Transverse colon (tissue), 4 donors: ENCODE measurements at regions not wholly inside any gene's neighbourhood (a gene's known extent, or its start where the extent isn't known, plus 50 kb on each side); places are given as distances from the start of the nearest gene placed in this dataset.

Source experiments
- DNase-seq: peaks from one replicate; pipeline ENCODE4 v3.0.0-alpha.2; 2019
- H3K27ac ChIP-seq, 4 donors: fragments of 200-600 bp; sonication (generic); 2 replicates each; pipeline ENCODE4 v1.5.1; 2016 to 2018; ENCODE audit warnings: inconsistent platforms in 4 of 4
- H3K27me3 ChIP-seq: fragments of 200-600 bp; sonication (generic); 2 replicates; pipeline ENCODE4 v1.5.1; 2017; ENCODE audit warnings: inconsistent platforms
- H3K36me3 ChIP-seq, 4 donors: fragments of 200-600 bp; sonication (generic); 2 replicates each; pipeline ENCODE4 v1.5.1; 2017 to 2019; ENCODE audit warnings: inconsistent platforms in 4 of 4
- H3K4me1 ChIP-seq, 4 donors: fragments of 200-600 bp; sonication (generic); 2 replicates each; pipeline ENCODE4 v1.5.1; 2017 to 2020; ENCODE audit warnings: inconsistent platforms in 4 of 4
- H3K4me3 ChIP-seq, 4 donors: fragments of 200-600 bp; sonication (generic); 1 replicate in 1 of 4; 2 replicates in 3 of 4; pipeline versions ENCODE4 v1.5.1 to v1.6.1; 2017 to 2019; ENCODE audit warnings: inconsistent platforms in 4 of 4
- H3K9me3 ChIP-seq, 2 donors: fragments of 200-600 bp; sonication (generic); 2 replicates each; pipeline ENCODE4 v1.5.1; 2017 to 2019; ENCODE audit warnings: inconsistent platforms in 2 of 2
- EP300 ChIP-seq: sonication (generic); formaldehyde crosslinking; IDR thresholded peaks from one replicate; pipeline ENCODE4 v1.6.1; 2017; ENCODE audit warnings: antibody characterized with exemption, low read depth
- POLR2A ChIP-seq: fragments of 450-650 bp; IDR thresholded peaks from one replicate; pipeline ENCODE4 v1.6.1; 2016; ENCODE audit warnings: antibody characterized with exemption, mild to moderate bottlenecking, moderate library complexity
- POLR2AphosphoS5 ChIP-seq, 3 donors: sonication (generic); formaldehyde crosslinking; IDR thresholded peaks; one replicate each; pipeline ENCODE4 v1.6.1; 2016; ENCODE audit warnings: antibody characterized with exemption in 3 of 3
- WGBS, 2 donors: methylation state at CpG; one replicate each; pipeline ENCODE4 v1.1.5; 2018; ENCODE audit warnings: low coverage in 1 of 2; 5-methylcytosine and 5-hydroxymethylcytosine counted together
- in situ Hi-C, 4 donors: fragments of 200-750 bp; cut with MboI; loops; one replicate each; pipeline versions ENCODE4 v1.15.0 to v1.15.1; 2017; ENCODE audit warnings: low sequenced_read_pairs in 3 of 4, low pct_ligation_motif_present in 1 of 4, low pct_unique_long_range_greater_than_20kb in 1 of 4
- intact Hi-C: fragments of 100-400 bp; cut with DNase I; formaldehyde crosslinking; loops from one replicate; pipeline ENCODE4 v1.15.1; 2023; ENCODE audit warnings: low total_unique reads
- TF ChIP-seq, protein P1 (sequence below), 5 experiments: fragments of 200-600 bp in 3 of 5; fragments of 450-650 bp in 2 of 5; sonication (generic) in 3 of 5; IDR thresholded peaks; 1 replicate in 2 of 5; 2 replicates in 3 of 5; pipeline ENCODE4 v1.5.1; 2016 to 2017; ENCODE audit warnings: antibody characterized with exemption in 5 of 5, inconsistent platforms in 3 of 5, mild to moderate bottlenecking in 2 of 5, moderate library complexity in 1 of 5

DNA sequence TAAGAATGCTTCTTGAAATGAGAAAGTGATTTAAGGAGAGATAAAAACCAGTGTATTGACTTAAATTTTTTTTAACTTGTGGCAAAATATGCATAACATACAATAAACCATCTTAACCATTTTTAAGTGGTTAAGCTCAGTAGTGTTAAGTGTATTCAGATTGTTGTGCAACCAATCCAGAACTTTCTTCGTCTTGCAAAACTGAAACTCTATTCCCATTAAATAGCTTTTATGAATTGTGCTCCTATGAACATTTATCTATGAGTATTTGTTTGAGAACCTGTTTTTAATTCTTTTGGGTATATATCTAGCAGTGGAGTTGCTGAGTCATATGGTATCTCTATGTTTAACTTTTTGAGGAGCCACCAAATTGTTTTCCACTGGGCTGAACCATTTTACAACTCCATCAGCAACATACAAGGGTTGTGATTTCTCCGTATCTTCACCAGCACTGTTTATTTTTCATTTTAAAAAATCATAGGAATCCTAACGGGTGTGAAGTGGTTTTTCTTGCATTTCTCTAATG, 76.6 kb upstream of the ACTBL2 start:
- no peak for TF ChIP-seq EP300
- no peak for TF ChIP-seq POLR2AphosphoS5 (IDR thresholded peaks at IDR 0.05)
- TF ChIP-seq, protein P1, sequence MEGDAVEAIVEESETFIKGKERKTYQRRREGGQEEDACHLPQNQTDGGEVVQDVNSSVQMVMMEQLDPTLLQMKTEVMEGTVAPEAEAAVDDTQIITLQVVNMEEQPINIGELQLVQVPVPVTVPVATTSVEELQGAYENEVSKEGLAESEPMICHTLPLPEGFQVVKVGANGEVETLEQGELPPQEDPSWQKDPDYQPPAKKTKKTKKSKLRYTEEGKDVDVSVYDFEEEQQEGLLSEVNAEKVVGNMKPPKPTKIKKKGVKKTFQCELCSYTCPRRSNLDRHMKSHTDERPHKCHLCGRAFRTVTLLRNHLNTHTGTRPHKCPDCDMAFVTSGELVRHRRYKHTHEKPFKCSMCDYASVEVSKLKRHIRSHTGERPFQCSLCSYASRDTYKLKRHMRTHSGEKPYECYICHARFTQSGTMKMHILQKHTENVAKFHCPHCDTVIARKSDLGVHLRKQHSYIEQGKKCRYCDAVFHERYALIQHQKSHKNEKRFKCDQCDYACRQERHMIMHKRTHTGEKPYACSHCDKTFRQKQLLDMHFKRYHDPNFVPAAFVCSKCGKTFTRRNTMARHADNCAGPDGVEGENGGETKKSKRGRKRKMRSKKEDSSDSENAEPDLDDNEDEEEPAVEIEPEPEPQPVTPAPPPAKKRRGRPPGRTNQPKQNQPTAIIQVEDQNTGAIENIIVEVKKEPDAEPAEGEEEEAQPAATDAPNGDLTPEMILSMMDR (IDR thresholded peaks at IDR 0.05): no peak
- no peak for TF ChIP-seq POLR2A
- in situ Hi-C loops (no loop called here), intact Hi-C loops (no loop called here)
- WGBS, 2 donors: 69 to 81% methylated on average over 3 of the region's 3 CpGs
- no peak overlapping the region for H3K4me3 ChIP-seq
- DNase-seq: no peak
- H3K4me1 ChIP-seq: no peaks in the 10 kb centered on the region
- H3K27ac ChIP-seq: no peak overlapping the region
- no peaks in the 10 kb centered on the region for H3K36me3 ChIP-seq
- no peaks in the 10 kb centered on the region for H3K27me3 ChIP-seq
- H3K9me3 ChIP-seq: no peaks in the 10 kb centered on the region

GRCh38 chr5:57552033-57552432, 69.4 kb upstream of the ACTBL2 start:
- H3K9me3 ChIP-seq: no peaks in the 10 kb centered on the region
- TF ChIP-seq EP300: no peak
- TF ChIP-seq POLR2A: no peak
- TF ChIP-seq POLR2AphosphoS5 (IDR thresholded peaks at IDR 0.05): no peak
- 67 to 69% methylated on average over 3 of the region's 3 CpGs for WGBS, 2 donors
- H3K36me3 ChIP-seq: no peaks in the 10 kb centered on the region
- H3K27me3 ChIP-seq: no peaks in the 10 kb centered on the region
- no peaks in the 10 kb centered on the region for H3K4me1 ChIP-seq
- no peak overlapping the region for H3K4me3 ChIP-seq
- no peak overlapping the region for H3K27ac ChIP-seq
- in situ Hi-C loops: no loop called here
- DNase-seq: no peak
- intact Hi-C loops: no loop called here

GRCh38 chr5:57551251-57551650, 68.6 kb upstream of the ACTBL2 start:
- intact Hi-C loops (no loop called here), in situ Hi-C loops (no loop called here)
- no peaks in the 10 kb centered on the region for H3K9me3 ChIP-seq
- DNase-seq: no peak
- H3K4me1 ChIP-seq: no peaks in the 10 kb centered on the region
- TF ChIP-seq EP300: no peak
- TF ChIP-seq POLR2A: no peak
- TF ChIP-seq, protein P1 (IDR thresholded peaks at IDR 0.05): no peak
- TF ChIP-seq POLR2AphosphoS5 (IDR thresholded peaks at IDR 0.05): no peak
- no peak overlapping the region for H3K4me3 ChIP-seq
- WGBS, 2 donors: 61 to 66% methylated on average over 3 of the region's 3 CpGs
- no peaks in the 10 kb centered on the region for H3K27me3 ChIP-seq
- H3K27ac ChIP-seq: no peak overlapping the region
- no peaks in the 10 kb centered on the region for H3K36me3 ChIP-seq

DNA sequence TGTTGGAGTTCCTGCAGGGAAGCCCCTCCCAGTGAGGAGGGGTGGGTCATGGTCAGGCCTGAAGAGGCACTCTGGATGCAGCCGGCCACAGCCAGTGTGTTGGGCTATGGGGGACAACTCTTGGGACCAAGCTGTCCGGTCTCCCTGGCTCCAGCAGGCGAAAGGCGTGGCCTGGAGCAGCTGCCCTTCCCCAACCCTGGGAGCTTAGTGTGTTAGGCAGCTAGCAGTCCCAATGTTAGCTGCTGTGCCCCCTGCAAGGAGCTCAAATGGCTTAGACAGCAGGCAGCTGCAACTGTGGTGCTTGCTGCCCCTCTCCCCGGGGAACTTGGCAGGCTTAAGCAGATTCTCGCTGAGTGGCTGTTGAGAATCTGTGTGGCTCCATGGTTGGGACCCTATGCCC, 67.5 kb upstream of the ACTBL2 start:
- H3K9me3 ChIP-seq: no peaks in the 10 kb centered on the region
- in situ Hi-C loops (no loop called here), intact Hi-C loops (no loop called here)
- H3K4me3 ChIP-seq: no peak overlapping the region
- WGBS, 2 donors: 78% methylated on average over 6 of the region's 6 CpGs; no CpG with 5 or more reads in 1 of the 2 donors
- DNase-seq: no peak
- TF ChIP-seq, protein P1 (IDR thresholded peaks at IDR 0.05): no peak
- TF ChIP-seq EP300: no peak
- H3K27me3 ChIP-seq: no peaks in the 10 kb centered on the region
- no peaks in the 10 kb centered on the region for H3K36me3 ChIP-seq
- no peak overlapping the region for H3K27ac ChIP-seq
- no peaks in the 10 kb centered on the region for H3K4me1 ChIP-seq

DNA sequence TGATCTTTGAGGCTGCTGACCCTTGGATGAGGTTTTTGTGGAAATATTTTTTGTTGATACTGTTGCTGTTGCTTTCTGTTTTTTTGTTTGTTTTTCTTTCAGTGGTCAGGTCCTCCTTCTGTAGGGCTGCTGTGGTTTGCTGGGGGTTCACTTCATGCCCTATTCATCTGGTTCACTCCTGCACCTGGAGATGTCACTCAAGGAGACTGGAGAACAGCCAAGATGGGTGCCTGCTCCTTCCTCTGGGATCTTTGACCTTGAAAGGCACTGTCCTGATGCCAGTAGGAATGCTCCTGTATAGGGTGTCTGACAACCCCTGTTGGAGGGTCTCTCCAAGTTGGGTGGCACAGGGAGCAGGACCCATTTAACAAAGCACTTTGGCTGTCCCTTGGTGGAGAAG, 67.0 kb upstream of the ACTBL2 start:
- TF ChIP-seq, protein P1 (IDR thresholded peaks at IDR 0.05): no peak
- no peak for TF ChIP-seq POLR2AphosphoS5 (IDR thresholded peaks at IDR 0.05)
- TF ChIP-seq EP300: no peak
- TF ChIP-seq POLR2A: no peak
- Histone ChIP-seq H3K27ac (no peak overlapping the region), H3K36me3 (no peaks in the 10 kb centered on the region), H3K27me3 (no peaks in the 10 kb centered on the region), H3K4me1 (no peaks in the 10 kb centered on the region), H3K9me3 (no peaks in the 10 kb centered on the region), H3K4me3 (no peak overlapping the region)
- DNase-seq: no peak
- intact Hi-C loops (no loop called here), in situ Hi-C loops (no loop called here)
